NCI-H526 treated with DMSO at 0.1 percent for 48 hours (cell line): ENCODE measurements at regions not wholly inside any gene's neighbourhood (a gene's known extent, or its start where the extent isn't known, plus 50 kb on each side); places are given as distances from the start of the nearest gene placed in this dataset.

Source experiments
- DNase-seq: peaks from one replicate; lab custom pipeline; 2025; lab: John Stamatoyannopoulos, UW

GRCh38 chr12:89256060-89256459 lies 96.2 kb downstream of the DUSP6 start:
- no peak for DNase-seq

GRCh38 chr12:89253488-89253887 lies 98.8 kb downstream of the DUSP6 start:
- DNase-seq: no peak

- no peak for DNase-seq
These were observed 100.0 kb downstream of the DUSP6 start for GRCh38 chr12:89252284-89252683.

- DNase-seq: no peak
These were observed 100.7 kb downstream of the DUSP6 start for GRCh38 chr12:89251342-89252271.

GRCh38 chr12:89250636-89251035 lies 101.7 kb downstream of the DUSP6 start:
- DNase-seq: no peak

GRCh38 chr12:89250213-89250612 lies 102.1 kb downstream of the DUSP6 start:
- no peak for DNase-seq

GRCh38 chr12:89247967-89248366 lies 104.3 kb downstream of the DUSP6 start:
- DNase-seq: no peak

- DNase-seq: peak; percentile 12
These were observed 104.8 kb downstream of the DUSP6 start for GRCh38 chr12:89247541-89247942.

GRCh38 chr12:89245090-89245489 lies 107.2 kb downstream of the DUSP6 start:
- DNase-seq: no peak

GRCh38 chr12:89244536-89244935 lies 107.8 kb downstream of the DUSP6 start:
- no peak for DNase-seq

GRCh38 chr12:89243771-89244170 lies 108.5 kb downstream of the DUSP6 start:
- DNase-seq: no peak

GRCh38 chr12:89239534-89239933 lies 112.8 kb downstream of the DUSP6 start:
- no peak for DNase-seq

- no peak for DNase-seq
These were observed 113.7 kb downstream of the DUSP6 start for GRCh38 chr12:89238593-89238992.

- DNase-seq: no peak
These were observed 114.5 kb downstream of the DUSP6 start for GRCh38 chr12:89237763-89238162.

GRCh38 chr12:89236748-89237383 lies 115.4 kb downstream of the DUSP6 start:
- no peak for DNase-seq

- DNase-seq: no peak
These were observed 116.1 kb downstream of the DUSP6 start for GRCh38 chr12:89236237-89236636.

- no peak for DNase-seq
These were observed 116.9 kb downstream of the DUSP6 start for GRCh38 chr12:89235189-89235993.

- no peak for DNase-seq
These were observed 117.8 kb downstream of the DUSP6 start for GRCh38 chr12:89234324-89235114.

GRCh38 chr12:89231686-89232085 lies 120.6 kb downstream of the DUSP6 start:
- DNase-seq: no peak

GRCh38 chr12:89230376-89231315 lies 121.7 kb downstream of the DUSP6 start:
- no peak for DNase-seq

- no peak for DNase-seq
These were observed 123.8 kb downstream of the DUSP6 start for GRCh38 chr12:89228491-89228890.
